Muscle of back (tissue), 3 donors: ENCODE measurements at regions not wholly inside any gene's neighbourhood (a gene's known extent, or its start where the extent isn't known, plus 50 kb on each side); places are given as distances from the start of the nearest gene placed in this dataset.

Experiments used
- DNase-seq, 3 donors: peaks; one replicate each; pipeline versions ENCODE4 v3.0.0 to v3.0.0-alpha.2; 2013

- DNase-seq: no peak
These were observed 154.1 kb upstream of the SOX9 start for GRCh38 chr17:71966459-71967313.

GRCh38 chr17:71969500-71969899 lies 151.3 kb upstream of the SOX9 start:
- DNase-seq: no peak

- no peak for DNase-seq
These were observed 150.5 kb upstream of the SOX9 start for GRCh38 chr17:71970312-71970711.

GRCh38 chr17:71974051-71974450 lies 146.8 kb upstream of the SOX9 start:
- DNase-seq: no peak

GRCh38 chr17:71975331-71975801 lies 145.5 kb upstream of the SOX9 start:
- peak; percentile 72 to 96 (median 93) for DNase-seq

- DNase-seq: peak; percentile 78 to 89 (median 86)
These were observed 144.7 kb upstream of the SOX9 start for GRCh38 chr17:71976011-71976649.

- no peak for DNase-seq
These were observed 142.4 kb upstream of the SOX9 start for GRCh38 chr17:71978435-71978834.

- no peak for DNase-seq
These were observed 140.6 kb upstream of the SOX9 start for GRCh38 chr17:71980171-71980570.

GRCh38 chr17:71983828-71984227 lies 137.0 kb upstream of the SOX9 start:
- no peak for DNase-seq

- no peak for DNase-seq
These were observed 135.4 kb upstream of the SOX9 start for GRCh38 chr17:71985111-71986039.

- no peak for DNase-seq
These were observed 133.9 kb upstream of the SOX9 start for GRCh38 chr17:71986886-71987285.

GRCh38 chr17:71987634-71988033 lies 133.2 kb upstream of the SOX9 start:
- DNase-seq: no peak

GRCh38 chr17:71989117-71989516 lies 131.7 kb upstream of the SOX9 start:
- no peak for DNase-seq

- no peak for DNase-seq
These were observed 127.5 kb upstream of the SOX9 start for GRCh38 chr17:71993363-71993762.

- DNase-seq: peak in 1 of 3 donors; percentile 19
These were observed 125.2 kb upstream of the SOX9 start for GRCh38 chr17:71995590-71995989.

- peak in 1 of 3 donors; percentile 10 for DNase-seq
These were observed 116.8 kb upstream of the SOX9 start for GRCh38 chr17:72004011-72004427.

- peak in 1 of 3 donors; percentile 26 for DNase-seq
These were observed 116.0 kb upstream of the SOX9 start for GRCh38 chr17:72004611-72005331.

GRCh38 chr17:72005332-72006163 lies 115.3 kb upstream of the SOX9 start:
- no peak for DNase-seq

GRCh38 chr17:72008236-72008876 lies 112.5 kb upstream of the SOX9 start:
- no peak for DNase-seq

- DNase-seq: no peak
These were observed 109.3 kb upstream of the SOX9 start for GRCh38 chr17:72011561-72011960.
